ENCODE measurements at regions not wholly inside any gene's neighbourhood (a gene's known extent, or its start where the extent isn't known, plus 50 kb on each side); places are given as distances from the start of the nearest gene placed in this dataset.

- no peak overlapping the region for H3K4me3 ChIP-seq (ENCODE audit: extremely low read depth in 1 of 4, insufficient read depth in 2 of 4, low read depth in 3 of 4, low read length in 4 of 4)
- no peak for DNase-seq (ENCODE audit: low read depth in 1 of 2, low spot score in 2 of 2)
- no peak overlapping the region for H3K14ac ChIP-seq (ENCODE audit: insufficient read length)
- no peaks in the 10 kb centered on the region for H3K36me3 ChIP-seq (ENCODE audit: control insufficient read depth in 2 of 4, insufficient read depth in 4 of 4, low read length in 3 of 4)
- H3K27me3 ChIP-seq (replicated peaks in 1 of 4; ENCODE audit: control insufficient read depth in 3 of 4, extremely low read depth in 1 of 4, insufficient read depth in 3 of 4, low read length in 3 of 4), result no peaks in the 10 kb centered on the region
- no peak for FAIRE-seq
- H3K9me3 ChIP-seq (ENCODE audit: insufficient read depth in 2 of 2, low read depth in 1 of 2, low read length in 1 of 2), result no peaks in the 10 kb centered on the region
- H3K4ac ChIP-seq (replicated peaks; ENCODE audit: insufficient read length, low read depth, low read length), result no peak overlapping the region
- CTCF ChIA-PET (ENCODE audit: partially characterized antibody), result no interaction called here
- no peak overlapping the region for H3K23ac ChIP-seq (ENCODE audit: insufficient read length)
- no peak overlapping the region for H3K9ac ChIP-seq (replicated peaks in 1 of 4; ENCODE audit: extremely low read depth in 1 of 4, low read depth in 3 of 4, low read length in 3 of 4)
- no peak overlapping the region for H3K56ac ChIP-seq (replicated peaks; ENCODE audit: insufficient read length, low read depth, low read length)
- H2BK5ac ChIP-seq (ENCODE audit: low read depth, low read length), result no peak overlapping the region
- POLR2A ChIA-PET (ENCODE audit: partially characterized antibody), result no interaction called here
- H4K20me1 ChIP-seq (replicated peaks in 1 of 2; ENCODE audit: control insufficient read depth in 1 of 2, insufficient read depth in 2 of 2, low read length in 2 of 2), result no peaks in the 10 kb centered on the region
- no peaks in the 10 kb centered on the region for H3K79me2 ChIP-seq (ENCODE audit: control insufficient read depth in 1 of 2, insufficient read depth in 2 of 2, low read length in 2 of 2)
- no peaks in the 10 kb centered on the region for H3K79me1 ChIP-seq (ENCODE audit: low read depth, low read length)
- H3K4me1 ChIP-seq (replicated peaks in 1 of 4; ENCODE audit: control insufficient read depth in 3 of 4, insufficient read depth in 4 of 4, low read length in 3 of 4), result peaks cover 0 to 4% (median 0%) of the 10 kb centered on the region in 4 experiments; a peak in 2 of 7 replicates
- no peak overlapping the region for H2AFZ ChIP-seq (ENCODE audit: low read length)
- no peak overlapping the region for H4K5ac ChIP-seq (ENCODE audit: insufficient read length, low read depth, low read length)
- H2BK15ac ChIP-seq (ENCODE audit: low read length), result no peak overlapping the region
- no peak overlapping the region for H2BK20ac ChIP-seq (ENCODE audit: low read length)
- no peak overlapping the region for H2AK5ac ChIP-seq (ENCODE audit: low read depth, low read length)
- no peaks in the 10 kb centered on the region for H3K23me2 ChIP-seq (ENCODE audit: low read depth, low read length)
- no peak overlapping the region for H2BK12ac ChIP-seq (ENCODE audit: low read depth, low read length)
- H4K91ac ChIP-seq (replicated peaks; ENCODE audit: insufficient read length, low read length), result no peak overlapping the region
- H3K4me2 ChIP-seq (ENCODE audit: insufficient read depth in 1 of 2, low read depth in 2 of 2, low read length in 2 of 2), result no peak overlapping the region
- H3K27ac ChIP-seq (ENCODE audit: low read depth, low read length), result no peak overlapping the region
- no peak overlapping the region for H4K8ac ChIP-seq (ENCODE audit: extremely low read depth, insufficient read depth, low read length)
- 98% methylated on average over 3 of the region's 3 CpGs; no CpG with 5 or more reads in 1 of the 2 experiments for WGBS, 2 experiments (ENCODE audit: extremely low coverage in 1 of 2, insufficient coverage in 1 of 2, insufficient read length in 1 of 2, insufficient replicate concordance in 2 of 2, low coverage in 1 of 2, low lambda C conversion rate in 2 of 2, missing lambda C conversion rate in 1 of 2)
- H2BK120ac ChIP-seq (replicated peaks; ENCODE audit: low read depth, low read length), result no peak overlapping the region
- H3K18ac ChIP-seq (ENCODE audit: extremely low read depth, low read length), result no peak overlapping the region
- TF ChIP-seq CBX8 (IDR thresholded peaks at IDR 0.05; ENCODE audit: borderline replicate concordance, low read depth, low read length) (no peak), SP4 (IDR thresholded peaks at IDR 0.05; ENCODE audit: low read length) (no peak), ATF2 (IDR thresholded peaks at IDR 0.05; ENCODE audit: low read length) (no peak), POLR2AphosphoS5 (IDR thresholded peaks at IDR 0.05; ENCODE audit: low read depth, low read length) (no peak), SUZ12 (IDR thresholded peaks at IDR 0.05; ENCODE audit: low read length) (no peak), GABPA (IDR thresholded peaks at IDR 0.05; ENCODE audit: borderline replicate concordance, insufficient read depth, low read length) (no peak), ASH2L (IDR thresholded peaks at IDR 0.05; ENCODE audit: low read length) (no peak), FOSL1 (IDR thresholded peaks at IDR 0.05; ENCODE audit: insufficient read depth, low read depth, low read length) (no peak), ATF3 (IDR thresholded peaks at IDR 0.05; ENCODE audit: insufficient read depth, low read depth, low read length) (no peak), TBP (IDR thresholded peaks at IDR 0.05; ENCODE audit: low read depth, low read length) (no peak), SIN3A (conservative IDR thresholded peaks at IDR 0.05 in 1 of 2, IDR thresholded peaks at IDR 0.05 in 1 of 2; ENCODE audit: low read depth in 1 of 2, low read length in 2 of 2) (no peak), TCF12 (IDR thresholded peaks at IDR 0.05; ENCODE audit: low read depth, low read length) (no peak), YY1 (IDR thresholded peaks at IDR 0.05; ENCODE audit: low read depth, low read length) (no peak), ZNF274 (IDR thresholded peaks at IDR 0.05; ENCODE audit: borderline replicate concordance, extremely low read depth, low read length) (no peak)
Measured at GRCh38 chr3:116947148-116947547, 237.6 kb downstream of the TUSC7 start.
